Caco-2 (cell line): ENCODE measurements at regions not wholly inside any gene's neighbourhood (a gene's known extent, or its start where the extent isn't known, plus 50 kb on each side); places are given as distances from the start of the nearest gene placed in this dataset.

Source experiments
- BruUV-seq: library from RNA; stranded (reverse); fragments of 400-500 nt; replicated peaks from 2 replicates; lab custom pipeline; 2021; lab: Mats Ljungman, UMichigan
- CTCF ChIA-PET: fragments of 300-600 bp; sonication (Branson Sonifier 250); formaldehyde crosslinking; loops from one replicate; lab custom pipeline; 2022; ENCODE audit warnings: antibody characterized with exemption; lab: Charles Lee
- POLR2A ChIA-PET: fragments of 300-600 bp; sonication (Branson Sonifier 250); formaldehyde crosslinking; loops from one replicate; lab custom pipeline; 2022; ENCODE audit warnings: antibody characterized with exemption; lab: Charles Lee
- DNase-seq, 2 experiments: peaks; one replicate each; pipeline versions ENCODE4 v3.0.0 to v3.0.0-alpha.2; 2020 to 2022
- H3K27me3 ChIP-seq: replicated peaks from 2 replicates; pipeline ENCODE4 v1.6.0; 2011; ENCODE audit warnings: low read length; ENCODE audit not compliant: control insufficient read depth, insufficient read depth
- H3K36me3 ChIP-seq: 2 replicates; pipeline ENCODE4 v1.5.1; 2011; ENCODE audit warnings: low read length; ENCODE audit not compliant: control insufficient read depth, insufficient read depth
- H3K4me1 ChIP-seq: fragments of 250-450 bp; sonication (Bioruptor Pico); 2 replicates; pipeline ENCODE4 v1.5.1; 2020; ENCODE audit warnings: mild to moderate bottlenecking
- H3K4me3 ChIP-seq: 2 replicates; pipeline ENCODE4 v1.5.1; 2011; ENCODE audit warnings: low read depth, mild to moderate bottlenecking, control low read depth, low read length
- H3K9me3 ChIP-seq: fragments of 250-450 bp; sonication (Bioruptor Pico); 2 replicates; pipeline ENCODE4 v1.5.1; 2020; ENCODE audit warnings: mild to moderate bottlenecking, moderate library complexity
- H3K27ac Mint-ChIP-seq: one replicate; pipeline ENCODE4 v1.8.0; 2022; ENCODE audit warnings: mixed read lengths; ENCODE audit not compliant: unreplicated experiment
- H3K27me3 Mint-ChIP-seq: one replicate; pipeline ENCODE4 v1.8.0; 2022; ENCODE audit warnings: mixed read lengths; ENCODE audit not compliant: insufficient read depth, unreplicated experiment
- H3K36me3 Mint-ChIP-seq: one replicate; pipeline ENCODE4 v1.8.0; 2022; ENCODE audit warnings: mild to moderate bottlenecking, mixed read lengths; ENCODE audit not compliant: insufficient read depth, unreplicated experiment
- H3K4me1 Mint-ChIP-seq: one replicate; pipeline ENCODE4 v1.8.0; 2022; ENCODE audit warnings: low read depth, mixed read lengths; ENCODE audit not compliant: unreplicated experiment
- H3K4me3 Mint-ChIP-seq: one replicate; pipeline ENCODE4 v1.8.0; 2022; ENCODE audit warnings: mild to moderate bottlenecking, moderate library complexity, mixed read lengths; ENCODE audit not compliant: unreplicated experiment
- H3K9me3 Mint-ChIP-seq: one replicate; pipeline ENCODE4 v1.8.0; 2022; ENCODE audit warnings: mixed read lengths; ENCODE audit not compliant: unreplicated experiment
- CTCF ChIP-seq, 2 experiments: fragments of 200-600 bp in 1 of 2; IDR thresholded peaks; 1 replicate in 1 of 2; 2 replicates in 1 of 2; pipeline versions ENCODE4 v1.5.1 to v1.8.0; 2011 to 2022; ENCODE audit warnings: antibody characterized with exemption in 1 of 2, control low read depth in 1 of 2, inconsistent platforms in 1 of 2, low read depth in 1 of 2, low read length in 1 of 2, mild to moderate bottlenecking in 1 of 2, moderate library complexity in 1 of 2; ENCODE audit not compliant: insufficient read depth in 1 of 2, severe bottlenecking in 1 of 2, unreplicated experiment in 1 of 2
- intact Hi-C: fragments of 100-400 bp; cut with micrococcal nuclease; formaldehyde crosslinking; loops from one replicate; pipeline ENCODE4 v1.10.0; 2022; ENCODE audit not compliant: unreplicated experiment

- H3K4me3 Mint-ChIP-seq: no peak overlapping the region
- Histone ChIP-seq H3K9me3 (peaks cover 10% of the 10 kb centered on the region; the same call in 1 of the 2 replicates), H3K36me3 (no peaks in the 10 kb centered on the region), H3K4me1 (no peaks in the 10 kb centered on the region), H3K27me3 (no peaks in the 10 kb centered on the region), H3K4me3 (no peak overlapping the region)
- TF ChIP-seq CTCF (IDR thresholded peaks at IDR 0.05; ENCODE audit: insufficient read depth in 1 of 2, low read depth in 1 of 2, low read length in 1 of 2, severe bottlenecking in 1 of 2, unreplicated experiment in 1 of 2): no peak
- H3K9me3 Mint-ChIP-seq: no peaks in the 10 kb centered on the region
- no peaks in the 10 kb centered on the region for H3K36me3 Mint-ChIP-seq
- H3K27ac Mint-ChIP-seq: no peak overlapping the region
- POLR2A ChIA-PET: no interaction called here
- peaks cover 9% of the 10 kb centered on the region for H3K27me3 Mint-ChIP-seq
- no peaks in the 10 kb centered on the region for H3K4me1 Mint-ChIP-seq
- intact Hi-C loops: no loop called here
- BruUV-seq: no TSS peak
- CTCF ChIA-PET: no interaction called here
- no peak for DNase-seq
These were observed 122.4 kb upstream of the OPCML start for GRCh38 chr11:133654630-133655212.

DNA sequence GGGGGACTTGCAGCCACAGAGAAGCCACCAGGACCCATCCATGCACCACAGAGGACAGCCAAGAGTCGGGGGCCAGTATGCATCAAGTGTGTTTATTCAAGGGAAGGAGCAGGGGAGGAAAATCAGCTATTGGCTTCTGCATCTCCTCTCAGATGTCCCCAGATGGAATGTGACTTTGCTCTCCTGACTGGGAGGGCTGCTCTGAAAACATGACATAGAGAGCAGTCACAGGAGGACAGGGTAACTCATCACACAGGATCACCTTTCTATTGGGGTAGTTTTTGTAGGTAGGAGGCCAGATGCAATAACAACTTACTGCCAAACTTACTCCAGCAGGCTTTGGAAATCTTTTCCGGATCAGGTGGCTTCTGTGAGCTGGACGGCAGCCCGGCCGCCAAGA lies 121.0 kb upstream of the OPCML start:
- H3K4me1 ChIP-seq: no peaks in the 10 kb centered on the region
- Mint-ChIP-seq H3K27me3 (peaks cover 9% of the 10 kb centered on the region), H3K4me3 (no peak overlapping the region), H3K27ac (no peak overlapping the region), H3K9me3 (no peaks in the 10 kb centered on the region), H3K36me3 (no peaks in the 10 kb centered on the region), H3K4me1 (no peaks in the 10 kb centered on the region)
- H3K9me3 ChIP-seq: peaks cover 10% of the 10 kb centered on the region; the same call in 1 of the 2 replicates
- ChIA-PET CTCF (no interaction called here), POLR2A (no interaction called here)
- TF ChIP-seq CTCF (IDR thresholded peaks at IDR 0.05; ENCODE audit: insufficient read depth in 1 of 2, low read depth in 1 of 2, low read length in 1 of 2, severe bottlenecking in 1 of 2, unreplicated experiment in 1 of 2): no peak
- no peak for DNase-seq
- intact Hi-C loops: no loop called here
- H3K27me3 ChIP-seq: no peaks in the 10 kb centered on the region
- no peaks in the 10 kb centered on the region for H3K36me3 ChIP-seq
- H3K4me3 ChIP-seq: no peak overlapping the region
- no TSS peak for BruUV-seq

- CTCF ChIA-PET: no interaction called here
- no peak for TF ChIP-seq CTCF (IDR thresholded peaks at IDR 0.05; ENCODE audit: insufficient read depth in 1 of 2, low read depth in 1 of 2, low read length in 1 of 2, severe bottlenecking in 1 of 2, unreplicated experiment in 1 of 2)
- no peak overlapping the region for H3K27ac Mint-ChIP-seq
- no peak overlapping the region for H3K4me3 ChIP-seq
- POLR2A ChIA-PET: no interaction called here
- H3K4me3 Mint-ChIP-seq: no peak overlapping the region
- H3K9me3 Mint-ChIP-seq: no peaks in the 10 kb centered on the region
- H3K4me1 Mint-ChIP-seq: no peaks in the 10 kb centered on the region
- peaks cover 7% of the 10 kb centered on the region; the same call in 1 of the 2 replicates for H3K9me3 ChIP-seq
- no peaks in the 10 kb centered on the region for H3K27me3 ChIP-seq
- no peaks in the 10 kb centered on the region for H3K36me3 ChIP-seq
- no peaks in the 10 kb centered on the region for H3K36me3 Mint-ChIP-seq
- H3K27me3 Mint-ChIP-seq: peaks cover 5% of the 10 kb centered on the region
- BruUV-seq: no TSS peak
- intact Hi-C loops: no loop called here
- DNase-seq: no peak
- H3K4me1 ChIP-seq: no peaks in the 10 kb centered on the region
These were observed 117.8 kb upstream of the OPCML start for GRCh38 chr11:133650082-133650481.
